GM12878 (cell line): ENCODE measurements at regions not wholly inside any gene's neighbourhood (a gene's known extent, or its start where the extent isn't known, plus 50 kb on each side); places are given as distances from the start of the nearest gene placed in this dataset.

Experiments used
- ATAC-seq: fragments of 200-7000 bp; cut with Tn5 transposase; 3 replicates; pipeline ENCODE4 v1.9.1; 2020; ENCODE audit warnings: mild to moderate bottlenecking, moderate library complexity
- BruUV-seq: library from RNA; stranded (reverse); fragments of 400-500 nt; replicated peaks from 2 replicates; lab custom pipeline; 2021; lab: Mats Ljungman, UMichigan
- CTCF ChIA-PET: fragments of 300-600 bp; sonication (Branson Sonifier 250); formaldehyde crosslinking; extraction: SDS; loops from one replicate; lab custom pipeline; 2021; ENCODE audit warnings: inconsistent platforms; lab: Yijun Ruan, JAX
- POLR2A ChIA-PET: fragments of 350-600 bp; formaldehyde crosslinking; extraction: SDS; loops from one replicate; lab custom pipeline; 2021; ENCODE audit warnings: inconsistent platforms; lab: Charles Lee
- RAD21 ChIA-PET: fragments of 300-600 bp; sonication (Branson Sonifier 250); formaldehyde crosslinking; loops from one replicate; lab custom pipeline; 2023; ENCODE audit warnings: antibody characterized with exemption; ENCODE audit not compliant: unreplicated experiment; lab: Charles Lee
- SMC1A ChIA-PET: fragments of 300-600 bp; sonication (Branson Sonifier 250); formaldehyde crosslinking; loops from one replicate; lab custom pipeline; 2023; ENCODE audit not compliant: unreplicated experiment, uncharacterized antibody; lab: Charles Lee
- DNase-seq: peaks from one replicate; pipeline ENCODE4 v3.0.0-alpha.2; 2011; ENCODE audit warnings: low read depth, low spot score
- FAIRE-seq: peaks from 3 replicates; lab custom pipeline; 2011; peaks lifted over from hg19 to GRCh38; lab: Jason Lieb, UNC
- H2AFZ ChIP-seq: 2 replicates; pipeline ENCODE4 v1.6.0; 2011; ENCODE audit warnings: low read depth, low read length, control low read depth; ENCODE audit not compliant: control insufficient read depth
- H3K27ac ChIP-seq: 2 replicates; pipeline ENCODE4 v1.5.1; 2011; ENCODE audit warnings: control low read depth; ENCODE audit not compliant: control insufficient read depth, insufficient read depth
- H3K27me3 ChIP-seq, 2 experiments: replicated peaks in 1 of 2; 2 replicates each; pipeline versions ENCODE4 v1.6.0 to v1.6.1; 2011; ENCODE audit warnings: low read length in 1 of 2; ENCODE audit not compliant: control insufficient read depth in 2 of 2, insufficient read depth in 2 of 2
- H3K36me3 ChIP-seq, 2 experiments: 2 replicates each; pipeline ENCODE4 v1.5.1; 2011; ENCODE audit warnings: low read length in 1 of 2; ENCODE audit not compliant: control insufficient read depth in 2 of 2, insufficient read depth in 2 of 2
- H3K4me1 ChIP-seq: 2 replicates; pipeline ENCODE4 v1.6.1; 2011; ENCODE audit warnings: mild to moderate bottlenecking, low read length, moderate library complexity, mixed read lengths; ENCODE audit not compliant: control insufficient read depth, insufficient read depth
- H3K4me2 ChIP-seq: 2 replicates; pipeline ENCODE4 v1.6.0; 2011; ENCODE audit warnings: control low read depth; ENCODE audit not compliant: control insufficient read depth, insufficient read depth
- H3K4me3 ChIP-seq: fragments of 200-600 bp; sonication (generic); 2 replicates; pipeline ENCODE4 v1.5.1; 2016
- H3K79me2 ChIP-seq: 2 replicates; pipeline ENCODE4 v1.6.0; 2011; ENCODE audit warnings: low read length; ENCODE audit not compliant: control insufficient read depth, insufficient read depth
- H3K9ac ChIP-seq: 2 replicates; pipeline ENCODE4 v1.8.0; 2011; ENCODE audit warnings: low read length, control low read depth, mixed read lengths; ENCODE audit not compliant: control insufficient read depth, insufficient read depth
- H3K9me3 ChIP-seq: replicated peaks from 3 replicates; pipeline ENCODE4 v1.5.1; 2011; ENCODE audit warnings: mild to moderate bottlenecking, low read length; ENCODE audit not compliant: control insufficient read depth, insufficient read depth
- H4K20me1 ChIP-seq: 2 replicates; pipeline ENCODE4 v1.6.0; 2011; ENCODE audit not compliant: control insufficient read depth, insufficient read depth
- BACH1 ChIP-seq: fragments of 450-650 bp; IDR thresholded peaks from 2 replicates; pipeline ENCODE4 v1.6.1; 2017; ENCODE audit warnings: mild to moderate bottlenecking, borderline replicate concordance
- BMI1 ChIP-seq: fragments of 450-650 bp; IDR thresholded peaks from 2 replicates; pipeline ENCODE4 v1.6.1; 2016; ENCODE audit warnings: mild to moderate bottlenecking, moderate library complexity, borderline replicate concordance
- CBFB ChIP-seq: IDR thresholded peaks from 2 replicates; pipeline ENCODE4 v1.6.1; 2016; ENCODE audit warnings: antibody characterized with exemption, low read depth
- CBX3 ChIP-seq: fragments of 200-600 bp; sonication (generic); IDR thresholded peaks from 2 replicates; pipeline ENCODE4 v1.6.1; 2016; ENCODE audit warnings: low read depth, borderline replicate concordance
- CBX5 ChIP-seq: sonication (generic); IDR thresholded peaks from 2 replicates; pipeline ENCODE4 v1.6.1; 2016; ENCODE audit warnings: low read depth, moderate library complexity, mild to moderate bottlenecking, inconsistent platforms
- DPF2 ChIP-seq: fragments of 450-650 bp; IDR thresholded peaks from 2 replicates; pipeline ENCODE4 v1.6.1; 2017; ENCODE audit warnings: mild to moderate bottlenecking
- GABPA ChIP-seq: IDR thresholded peaks from 2 replicates; pipeline ENCODE4 v1.6.1; 2014; ENCODE audit warnings: antibody characterized with exemption, low read depth, mild to moderate bottlenecking, inconsistent platforms
- HDGF ChIP-seq: fragments of 450-650 bp; IDR thresholded peaks from 2 replicates; pipeline ENCODE4 v1.6.1; 2016; ENCODE audit warnings: antibody characterized with exemption
- RUNX3 ChIP-seq: IDR thresholded peaks from 2 replicates; pipeline ENCODE4 v1.6.1; 2012; ENCODE audit warnings: low read length, inconsistent platforms
- ZNF24 ChIP-seq: fragments of 450-650 bp; IDR thresholded peaks from 2 replicates; pipeline ENCODE4 v1.6.1; 2017; ENCODE audit warnings: antibody characterized with exemption, mild to moderate bottlenecking
- WGBS: methylation state at CpG from one replicate; pipeline ENCODE4 v1.1.6; 2016; ENCODE audit warnings: low lambda C conversion rate; ENCODE audit not compliant: insufficient replicate concordance, insufficient coverage; ENCODE audit errors: missing lambda C conversion rate; 5-methylcytosine and 5-hydroxymethylcytosine counted together
- in situ Hi-C: fragments of 300-500 bp; cut with MboI; formaldehyde crosslinking; loops from 9 replicates; pipeline ENCODE4 v1.14.3; 2018; ENCODE audit warnings: mixed read lengths
- intact Hi-C: fragments of 100-400 bp; cut with micrococcal nuclease; formaldehyde crosslinking; loops from one replicate; pipeline ENCODE4 v1.14.2; 2022; ENCODE audit not compliant: unreplicated experiment
- TF ChIP-seq, protein P1 (sequence below): fragments of 450-650 bp; IDR thresholded peaks from 2 replicates; pipeline ENCODE4 v1.6.1; 2017; ENCODE audit warnings: antibody characterized with exemption, mild to moderate bottlenecking, moderate library complexity
- TF ChIP-seq, protein P2 (sequence below): IDR thresholded peaks from 2 replicates; pipeline ENCODE4 v1.6.1; 2011; ENCODE audit warnings: low read depth, mild to moderate bottlenecking, low read length, moderate library complexity, borderline replicate concordance; ENCODE audit errors: extremely low read depth
- TF ChIP-seq, protein P3 (sequence below): fragments of 450-650 bp; IDR thresholded peaks from 2 replicates; pipeline ENCODE4 v1.6.1; 2018; ENCODE audit warnings: borderline replicate concordance, mild to moderate bottlenecking; ENCODE audit not compliant: partially characterized antibody

DNA sequence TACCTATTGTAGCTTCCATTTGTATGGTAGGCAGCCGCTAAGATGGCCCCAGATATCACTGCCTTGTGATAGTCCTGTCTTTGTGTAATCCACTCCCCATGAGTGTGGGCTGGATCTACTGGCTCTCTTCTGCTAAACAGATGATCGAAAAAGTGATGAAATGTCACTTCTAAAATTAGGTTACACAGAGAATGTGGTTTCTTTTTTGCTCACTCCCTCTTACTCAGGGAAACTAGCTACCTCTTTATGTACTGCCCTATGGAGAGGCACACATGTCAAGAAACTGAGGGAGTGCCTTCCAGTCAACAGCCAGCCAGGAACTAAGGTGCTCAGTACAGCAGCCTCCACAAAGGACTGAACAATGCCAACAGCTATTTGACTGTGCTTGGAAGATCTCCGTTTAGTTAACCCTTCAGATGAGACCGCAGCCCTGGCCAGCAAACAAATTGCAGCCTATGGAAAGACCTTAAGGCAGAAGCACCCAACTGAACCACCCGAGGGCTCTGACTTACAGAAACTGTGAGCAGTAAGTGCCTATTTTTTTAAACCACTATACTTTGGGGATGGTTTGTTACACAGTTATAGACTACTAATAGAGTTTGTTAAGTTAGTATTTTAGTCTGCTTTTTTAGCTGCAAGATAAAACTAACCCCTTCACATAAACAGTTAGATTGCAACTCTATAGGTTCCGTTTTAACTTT lies 113.2 kb upstream of the MAF start:
- Histone ChIP-seq H2AFZ (no peak overlapping the region), H3K27ac (no peak overlapping the region)
- no peak for DNase-seq

DNA sequence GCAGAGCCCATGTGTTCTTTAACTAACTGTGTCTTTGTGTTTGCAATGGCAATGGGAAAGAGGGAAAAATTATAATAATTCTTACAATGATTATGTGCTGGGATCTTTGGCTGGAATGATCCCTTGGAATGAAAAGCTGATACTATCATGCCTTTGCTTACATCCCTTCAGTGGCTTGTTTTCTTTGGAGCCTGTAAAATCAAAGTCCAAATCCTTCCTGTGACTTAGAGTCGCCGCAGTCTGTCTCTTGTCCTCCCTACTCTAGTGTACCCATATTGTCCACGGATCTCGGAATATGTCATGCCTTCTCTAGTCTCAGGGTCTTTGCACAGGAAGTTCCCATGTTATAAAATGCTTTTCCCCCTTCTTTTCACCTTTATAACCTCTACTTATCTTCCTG lies 111.7 kb upstream of the MAF start:
- in situ Hi-C loops (no loop called here), intact Hi-C loops (no loop called here)
- no peak overlapping the region for H3K9ac ChIP-seq
- no TSS peak for BruUV-seq
- no peaks in the 10 kb centered on the region for H3K36me3 ChIP-seq
- SMC1A ChIA-PET = no interaction called here
- no peak overlapping the region for H3K4me2 ChIP-seq
- WGBS = 24% methylated on average over 4 of the region's 4 CpGs
- H3K27ac ChIP-seq = no peak overlapping the region
- no peak overlapping the region for H2AFZ ChIP-seq
- H3K79me2 ChIP-seq = no peaks in the 10 kb centered on the region
- RAD21 ChIA-PET = no interaction called here
- ATAC-seq = no peak
- H3K4me3 ChIP-seq = no peak overlapping the region
- no peaks in the 10 kb centered on the region for H4K20me1 ChIP-seq
- no peak for FAIRE-seq
- H3K4me1 ChIP-seq = no peaks in the 10 kb centered on the region
- DNase-seq = no peak
- POLR2A ChIA-PET = no interaction called here
- H3K9me3 ChIP-seq = no peaks in the 10 kb centered on the region
- H3K27me3 ChIP-seq = no peaks in the 10 kb centered on the region
- CTCF ChIA-PET = no interaction called here
- TF ChIP-seq CBFB (no peak), CBX3 (no peak), ZNF24 (no peak), CBX5 (no peak), GABPA (no peak), BACH1 (no peak), HDGF (no peak), BMI1 (no peak)
- TF ChIP-seq, protein P1, sequence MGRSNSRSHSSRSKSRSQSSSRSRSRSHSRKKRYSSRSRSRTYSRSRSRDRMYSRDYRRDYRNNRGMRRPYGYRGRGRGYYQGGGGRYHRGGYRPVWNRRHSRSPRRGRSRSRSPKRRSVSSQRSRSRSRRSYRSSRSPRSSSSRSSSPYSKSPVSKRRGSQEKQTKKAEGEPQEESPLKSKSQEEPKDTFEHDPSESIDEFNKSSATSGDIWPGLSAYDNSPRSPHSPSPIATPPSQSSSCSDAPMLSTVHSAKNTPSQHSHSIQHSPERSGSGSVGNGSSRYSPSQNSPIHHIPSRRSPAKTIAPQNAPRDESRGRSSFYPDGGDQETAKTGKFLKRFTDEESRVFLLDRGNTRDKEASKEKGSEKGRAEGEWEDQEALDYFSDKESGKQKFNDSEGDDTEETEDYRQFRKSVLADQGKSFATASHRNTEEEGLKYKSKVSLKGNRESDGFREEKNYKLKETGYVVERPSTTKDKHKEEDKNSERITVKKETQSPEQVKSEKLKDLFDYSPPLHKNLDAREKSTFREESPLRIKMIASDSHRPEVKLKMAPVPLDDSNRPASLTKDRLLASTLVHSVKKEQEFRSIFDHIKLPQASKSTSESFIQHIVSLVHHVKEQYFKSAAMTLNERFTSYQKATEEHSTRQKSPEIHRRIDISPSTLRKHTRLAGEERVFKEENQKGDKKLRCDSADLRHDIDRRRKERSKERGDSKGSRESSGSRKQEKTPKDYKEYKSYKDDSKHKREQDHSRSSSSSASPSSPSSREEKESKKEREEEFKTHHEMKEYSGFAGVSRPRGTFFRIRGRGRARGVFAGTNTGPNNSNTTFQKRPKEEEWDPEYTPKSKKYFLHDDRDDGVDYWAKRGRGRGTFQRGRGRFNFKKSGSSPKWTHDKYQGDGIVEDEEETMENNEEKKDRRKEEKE = no peak
- TF ChIP-seq, protein P2, sequence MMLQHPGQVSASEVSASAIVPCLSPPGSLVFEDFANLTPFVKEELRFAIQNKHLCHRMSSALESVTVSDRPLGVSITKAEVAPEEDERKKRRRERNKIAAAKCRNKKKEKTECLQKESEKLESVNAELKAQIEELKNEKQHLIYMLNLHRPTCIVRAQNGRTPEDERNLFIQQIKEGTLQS = no peak
- TF ChIP-seq, protein P3, sequence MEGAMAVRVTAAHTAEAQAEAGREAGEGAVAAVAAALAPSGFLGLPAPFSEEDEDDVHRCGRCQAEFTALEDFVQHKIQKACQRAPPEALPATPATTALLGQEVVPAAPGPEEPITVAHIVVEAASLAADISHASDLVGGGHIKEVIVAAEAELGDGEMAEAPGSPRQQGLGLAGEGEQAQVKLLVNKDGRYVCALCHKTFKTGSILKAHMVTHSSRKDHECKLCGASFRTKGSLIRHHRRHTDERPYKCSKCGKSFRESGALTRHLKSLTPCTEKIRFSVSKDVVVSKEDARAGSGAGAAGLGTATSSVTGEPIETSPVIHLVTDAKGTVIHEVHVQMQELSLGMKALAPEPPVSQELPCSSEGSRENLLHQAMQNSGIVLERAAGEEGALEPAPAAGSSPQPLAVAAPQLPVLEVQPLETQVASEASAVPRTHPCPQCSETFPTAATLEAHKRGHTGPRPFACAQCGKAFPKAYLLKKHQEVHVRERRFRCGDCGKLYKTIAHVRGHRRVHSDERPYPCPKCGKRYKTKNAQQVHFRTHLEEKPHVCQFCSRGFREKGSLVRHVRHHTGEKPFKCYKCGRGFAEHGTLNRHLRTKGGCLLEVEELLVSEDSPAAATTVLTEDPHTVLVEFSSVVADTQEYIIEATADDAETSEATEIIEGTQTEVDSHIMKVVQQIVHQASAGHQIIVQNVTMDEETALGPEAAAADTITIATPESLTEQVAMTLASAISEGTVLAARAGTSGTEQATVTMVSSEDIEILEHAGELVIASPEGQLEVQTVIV = no peak

More for the DNA sequence above, 113.2 kb upstream of the MAF start:
- Histone ChIP-seq H4K20me1 (no peaks in the 10 kb centered on the region), H3K4me3 (no peak overlapping the region), H3K27me3 (no peaks in the 10 kb centered on the region), H3K9ac (no peak overlapping the region), H3K36me3 (no peaks in the 10 kb centered on the region), H3K4me1 (no peaks in the 10 kb centered on the region), H3K4me2 (no peak overlapping the region), H3K79me2 (no peaks in the 10 kb centered on the region), H3K9me3 (no peaks in the 10 kb centered on the region)
- RAD21 ChIA-PET = no interaction called here
- SMC1A ChIA-PET = interaction anchor here (1.0 kb wide), 1 partner anchor 12 kb away, joined by 4 read pairs; no protein-coding TSS in a partner anchor
- in situ Hi-C loops = no loop called here
- no peak for ATAC-seq
- FAIRE-seq = no peak
- intact Hi-C loops = no loop called here
- POLR2A ChIA-PET = no interaction called here
- 4% methylated on average over 6 of the region's 6 CpGs for WGBS
- no TSS peak for BruUV-seq
- TF ChIP-seq DPF2 (no peak), RUNX3 (0 out of 2 replicates have a peak, but pooled peaks have one; percentile 9)
- CTCF ChIA-PET = no interaction called here
